Peyer's patch (tissue), 4 donors: ENCODE measurements at regions not wholly inside any gene's neighbourhood (a gene's known extent, or its start where the extent isn't known, plus 50 kb on each side); places are given as distances from the start of the nearest gene placed in this dataset.

ENCODE experiments used
- DNase-seq, 3 donors: peaks; one replicate each; pipeline ENCODE4 v3.0.0-alpha.2; 2017 to 2019
- H3K27ac ChIP-seq, 4 donors: fragments of 200-600 bp; sonication (generic); one replicate each; pipeline ENCODE4 v1.5.1; 2016 to 2019
- H3K27me3 ChIP-seq, 2 donors: fragments of 200-600 bp; sonication (generic); one replicate each; pipeline ENCODE4 v1.5.1; 2019
- H3K36me3 ChIP-seq, 3 donors: fragments of 200-600 bp; sonication (generic); one replicate each; pipeline ENCODE4 v1.5.1; 2016 to 2019
- H3K4me1 ChIP-seq, 4 donors: fragments of 200-600 bp; sonication (generic); one replicate each; pipeline ENCODE4 v1.5.1; 2016 to 2019
- H3K4me3 ChIP-seq, 4 donors: fragments of 200-600 bp; sonication (generic); 1 replicate in 3 of 4; 2 replicates in 1 of 4; pipeline ENCODE4 v1.5.1; 2016 to 2019; ENCODE audit warnings: mild to moderate bottlenecking in 1 of 4
- H3K9me3 ChIP-seq, 4 donors: fragments of 200-600 bp; sonication (generic); one replicate each; pipeline ENCODE4 v1.5.1; 2016 to 2019; ENCODE audit warnings: mild to moderate bottlenecking in 1 of 4
- CTCF ChIP-seq, 6 experiments: fragments of 450-650 bp in 4 of 6; fragments of 200-600 bp in 2 of 6; sonication (generic) in 1 of 6; IDR thresholded peaks; one replicate each; pipeline ENCODE4 v1.5.1; 2017 to 2019; ENCODE audit warnings: antibody characterized with exemption in 6 of 6, mild to moderate bottlenecking in 3 of 6, moderate library complexity in 1 of 6
- POLR2A ChIP-seq, 2 donors: fragments of 450-650 bp; IDR thresholded peaks; one replicate each; pipeline ENCODE4 v1.5.1; 2017; ENCODE audit warnings: antibody characterized with exemption in 2 of 2, mild to moderate bottlenecking in 2 of 2, moderate library complexity in 2 of 2

DNA sequence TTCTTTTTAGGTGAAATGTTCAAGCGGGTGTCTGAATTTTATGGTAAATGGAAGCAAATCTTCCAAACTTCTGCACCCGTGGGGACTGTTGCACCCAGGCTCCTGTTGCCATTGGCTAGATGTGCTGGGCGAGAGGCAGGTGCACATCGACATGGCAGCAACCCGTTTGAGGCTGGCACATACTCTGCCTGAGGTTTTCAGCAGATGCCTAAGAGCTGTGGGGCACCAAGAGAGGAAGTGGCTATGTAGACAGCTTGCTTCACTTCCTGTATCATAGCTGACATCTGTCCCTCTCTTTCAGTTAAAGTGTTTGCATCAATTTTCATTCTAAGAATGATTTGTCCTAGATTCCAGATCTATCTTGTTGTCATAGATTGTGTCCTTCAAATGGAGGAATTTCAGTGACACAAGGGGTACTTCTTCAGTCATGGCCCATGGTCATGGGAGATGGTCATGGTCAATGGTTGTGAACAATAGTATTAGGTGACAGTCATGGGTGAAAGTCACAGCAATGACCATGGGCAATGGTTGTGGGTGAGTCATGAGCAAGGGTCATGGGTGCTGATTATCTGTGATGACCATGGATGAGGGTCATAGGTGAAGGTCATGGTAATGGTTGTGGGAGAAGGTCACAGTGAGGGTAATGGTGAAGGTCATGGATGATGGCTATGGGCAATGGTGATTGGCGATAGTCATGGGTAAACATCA lies 115.1 kb upstream of the IRX4 start:
- TF ChIP-seq POLR2A (IDR thresholded peaks at IDR 0.05) (no peak), CTCF (IDR thresholded peaks at IDR 0.05) (no peak)
- no peak for DNase-seq
- Histone ChIP-seq H3K4me1 (no peaks in the 10 kb centered on the region), H3K36me3 (no peaks in the 10 kb centered on the region), H3K9me3 (no peaks in the 10 kb centered on the region), H3K4me3 (no peak overlapping the region), H3K27me3 (no peaks in the 10 kb centered on the region), H3K27ac (no peak overlapping the region)

DNA sequence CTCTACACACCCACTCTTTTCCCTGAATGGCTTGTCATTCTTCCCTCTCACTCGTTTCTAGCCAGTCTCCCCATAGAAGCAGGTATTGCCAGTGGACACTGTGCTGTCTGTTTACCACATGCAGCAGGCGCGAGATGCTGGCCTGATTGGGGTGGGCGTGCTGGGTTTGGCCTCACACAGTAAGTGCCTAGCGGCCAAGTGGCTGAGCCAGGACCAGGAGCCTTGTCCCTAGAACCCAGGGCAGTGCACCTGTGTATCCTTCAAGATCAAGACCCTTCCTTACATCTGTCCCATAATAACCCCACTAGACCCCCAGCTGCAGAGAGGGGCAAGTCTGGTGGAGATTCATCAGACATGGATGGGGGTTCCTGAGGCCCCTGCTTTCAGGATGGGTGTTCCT lies 112.8 kb upstream of the IRX4 start:
- DNase-seq = no peak
- H3K9me3 ChIP-seq = no peaks in the 10 kb centered on the region
- H3K4me1 ChIP-seq = no peaks in the 10 kb centered on the region
- no peak overlapping the region for H3K4me3 ChIP-seq
- no peaks in the 10 kb centered on the region for H3K36me3 ChIP-seq
- no peak overlapping the region for H3K27ac ChIP-seq
- no peak for TF ChIP-seq CTCF (IDR thresholded peaks at IDR 0.05)
- no peak for TF ChIP-seq POLR2A (IDR thresholded peaks at IDR 0.05)
- no peaks in the 10 kb centered on the region for H3K27me3 ChIP-seq

DNA sequence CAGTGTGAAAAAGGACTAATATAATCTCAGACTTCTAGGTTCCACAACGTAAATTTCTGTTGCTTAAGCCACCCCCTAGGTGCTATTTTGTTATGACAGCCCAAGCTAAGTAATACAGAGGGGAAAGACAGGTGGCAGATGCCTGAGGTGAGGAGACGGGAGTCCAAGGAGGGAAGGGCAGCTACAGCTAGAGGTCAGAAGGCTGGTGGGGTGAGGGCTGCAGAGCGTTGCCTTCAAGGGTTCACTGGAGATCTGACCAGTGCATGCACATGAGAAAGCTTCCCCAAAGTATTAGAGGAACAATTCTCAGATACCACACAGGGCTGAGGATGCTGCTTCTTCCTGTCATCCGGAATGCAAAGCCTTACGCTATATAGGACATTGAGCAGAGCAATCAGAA lies 104.7 kb upstream of the IRX4 start:
- no peak for DNase-seq
- H3K4me1 ChIP-seq = no peaks in the 10 kb centered on the region
- TF ChIP-seq CTCF (IDR thresholded peaks at IDR 0.05) (no peak), POLR2A (IDR thresholded peaks at IDR 0.05) (no peak)

GRCh38 chr5:1985781-1986180 lies 103.1 kb upstream of the IRX4 start:
- Histone ChIP-seq H3K27ac (no peak overlapping the region), H3K4me1 (no peaks in the 10 kb centered on the region), H3K36me3 (no peaks in the 10 kb centered on the region), H3K9me3 (no peaks in the 10 kb centered on the region), H3K4me3 (no peak overlapping the region), H3K27me3 (no peaks in the 10 kb centered on the region)
- TF ChIP-seq CTCF (IDR thresholded peaks at IDR 0.05) (no peak), POLR2A (IDR thresholded peaks at IDR 0.05) (no peak)
- DNase-seq = no peak

More for the DNA sequence above, 104.7 kb upstream of the IRX4 start:
- no peaks in the 10 kb centered on the region for H3K27me3 ChIP-seq
- no peak overlapping the region for H3K4me3 ChIP-seq
- no peak overlapping the region for H3K27ac ChIP-seq
- no peaks in the 10 kb centered on the region for H3K9me3 ChIP-seq
- no peaks in the 10 kb centered on the region for H3K36me3 ChIP-seq

DNA sequence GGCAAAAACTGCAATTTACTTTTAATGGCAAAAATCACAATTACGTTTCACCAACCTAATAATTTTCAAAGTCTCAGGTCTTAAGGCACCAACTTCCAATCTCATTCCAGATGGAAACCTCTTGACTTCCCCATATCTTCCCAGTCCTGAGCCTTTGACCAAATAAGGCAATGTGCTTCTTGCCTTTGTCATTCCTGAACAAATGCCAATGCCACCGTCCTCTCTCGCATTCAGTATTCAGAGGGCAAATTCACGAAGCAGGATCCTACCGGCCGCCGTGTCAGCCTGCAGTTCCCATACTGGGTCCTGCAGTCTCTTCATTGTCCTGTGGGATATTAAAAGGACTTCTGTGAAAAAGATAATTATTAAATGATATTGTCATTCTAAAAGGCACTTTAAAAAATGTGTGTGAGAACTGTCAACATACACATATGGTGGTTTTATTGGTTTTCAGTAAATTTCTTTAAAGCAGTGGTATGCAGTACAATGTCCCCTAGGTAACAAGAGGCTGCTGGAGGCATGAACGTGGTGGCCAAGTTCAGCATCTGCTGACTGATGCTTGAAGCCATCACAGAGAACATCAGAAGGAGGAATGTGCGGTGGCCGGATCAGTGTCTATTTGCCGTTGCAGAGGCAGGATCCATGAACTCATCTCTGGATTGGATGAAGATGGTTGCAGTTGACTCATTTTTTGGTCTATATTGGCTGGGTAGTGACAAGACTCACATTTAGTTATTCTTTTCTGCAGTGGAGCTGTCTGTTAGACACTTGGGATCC lies 101.4 kb upstream of the IRX4 start:
- DNase-seq = no peak
- no peak overlapping the region for H3K4me3 ChIP-seq
- H3K9me3 ChIP-seq = no peaks in the 10 kb centered on the region
- H3K27me3 ChIP-seq = no peaks in the 10 kb centered on the region
- no peaks in the 10 kb centered on the region for H3K4me1 ChIP-seq
- TF ChIP-seq CTCF (IDR thresholded peaks at IDR 0.05) (no peak), POLR2A (IDR thresholded peaks at IDR 0.05) (no peak)
- no peaks in the 10 kb centered on the region for H3K36me3 ChIP-seq
- H3K27ac ChIP-seq = no peak overlapping the region
